ENCODE measurements at regions not wholly inside any gene's neighbourhood (a gene's known extent, or its start where the extent isn't known, plus 50 kb on each side); places are given as distances from the start of the nearest gene placed in this dataset.

DNA sequence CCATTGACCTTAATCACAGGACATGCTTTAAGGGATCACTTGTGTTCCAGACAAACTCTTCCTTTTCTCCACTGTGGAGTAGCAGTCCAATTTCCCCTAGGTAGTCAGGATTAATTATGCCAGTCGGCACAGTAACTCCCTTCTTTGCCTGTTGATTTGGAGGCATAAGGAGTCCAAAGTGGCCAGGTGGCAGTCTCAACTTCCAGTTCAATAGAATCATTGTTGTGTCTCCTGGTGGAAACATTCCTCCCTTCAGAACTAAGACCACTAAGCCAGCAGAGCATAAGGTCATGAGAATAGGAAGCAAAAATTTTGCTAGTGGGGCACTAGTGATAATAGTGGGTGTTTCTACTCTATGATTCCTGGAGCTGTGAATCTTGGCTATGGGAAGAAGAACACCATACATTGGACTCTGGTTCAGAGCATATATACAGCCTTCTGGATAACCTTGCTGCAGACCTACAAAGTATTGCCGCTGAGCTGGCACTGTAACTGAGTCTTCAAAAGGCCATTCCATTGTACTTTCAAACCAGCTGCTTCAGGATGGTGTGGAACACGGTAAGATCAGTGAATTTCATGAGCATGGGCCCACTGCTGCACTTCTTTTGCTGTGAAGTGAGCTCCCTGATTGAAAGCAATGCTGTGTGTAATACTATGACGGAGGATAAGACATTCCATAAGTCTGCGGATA is 147.3 kb upstream of the MAX start:
- H3K36me3 ChIP-seq (ENCODE audit: insufficient read depth, low read length), result no peaks in the 10 kb centered on the region
- no peaks in the 10 kb centered on the region for H3K27me3 ChIP-seq (ENCODE audit: insufficient read depth, low read length, poor library complexity, severe bottlenecking)
- POLR2A ChIA-PET, result no interaction called here
- H3K4me1 Mint-ChIP-seq, result peaks cover 4 to 13% (median 11%) of the 10 kb centered on the region in 3 donors
- no peak overlapping the region for H3K27ac Mint-ChIP-seq
- H3K27ac ChIP-seq (ENCODE audit: low read depth, low read length), result no peak overlapping the region
- peaks cover 0 to 1% (median 0%) of the 10 kb centered on the region in 5 donors for H3K9me3 Mint-ChIP-seq
- no peak for DNase-seq
- no peaks in the 10 kb centered on the region for H3K9me3 ChIP-seq (ENCODE audit: low read length)
- peaks cover 2% of the 10 kb centered on the region for H3K4me1 ChIP-seq (ENCODE audit: insufficient read depth, low read length)
- no peak overlapping the region for H3K4me3 Mint-ChIP-seq
- CTCF ChIA-PET, result no interaction called here
- H3K4me3 ChIP-seq (ENCODE audit: low read length), result no peak overlapping the region
- peaks cover 0 to 4% (median 0%) of the 10 kb centered on the region in 3 donors for H3K36me3 Mint-ChIP-seq
- no peaks in the 10 kb centered on the region for H3K27me3 Mint-ChIP-seq

DNA sequence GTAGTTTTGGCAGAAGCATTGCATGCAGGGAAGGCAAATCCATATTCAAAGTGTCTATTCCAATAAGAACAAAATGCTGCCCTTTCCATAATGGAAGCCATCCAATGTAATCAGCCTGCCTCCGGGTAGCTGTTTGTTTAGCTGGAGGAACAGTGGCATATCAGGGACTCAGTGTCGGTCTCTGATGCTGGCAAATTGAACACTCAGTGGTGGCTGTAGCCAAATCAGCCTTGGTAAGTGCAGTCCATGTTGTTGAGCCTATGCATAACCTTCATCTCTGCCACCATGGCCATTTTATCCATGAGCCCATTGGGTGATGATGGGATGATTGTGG is 147.8 kb upstream of the MAX start:
- H3K36me3 ChIP-seq (ENCODE audit: insufficient read depth, low read length), result no peaks in the 10 kb centered on the region
- ChIA-PET POLR2A (no interaction called here), CTCF (no interaction called here)
- Mint-ChIP-seq H3K9me3 (peaks cover 0 to 1% (median 0%) of the 10 kb centered on the region in 5 donors), H3K4me1 (peaks cover 4 to 14% (median 14%) of the 10 kb centered on the region in 3 donors), H3K36me3 (peaks cover 0 to 4% (median 0%) of the 10 kb centered on the region in 3 donors), H3K27ac (no peak overlapping the region), H3K27me3 (no peaks in the 10 kb centered on the region), H3K4me3 (no peak overlapping the region)
- no peaks in the 10 kb centered on the region for H3K4me1 ChIP-seq (ENCODE audit: insufficient read depth, low read length)
- H3K4me3 ChIP-seq (ENCODE audit: low read length), result no peak overlapping the region
- DNase-seq, result no peak
- no peak overlapping the region for H3K27ac ChIP-seq (ENCODE audit: low read depth, low read length)
- no peaks in the 10 kb centered on the region for H3K27me3 ChIP-seq (ENCODE audit: insufficient read depth, low read length, poor library complexity, severe bottlenecking)
- no peaks in the 10 kb centered on the region for H3K9me3 ChIP-seq (ENCODE audit: low read length)

- Mint-ChIP-seq H3K4me1 (peaks cover 5 to 24% (median 17%) of the 10 kb centered on the region in 3 donors), H3K36me3 (no peaks in the 10 kb centered on the region), H3K4me3 (no peak overlapping the region), H3K27me3 (no peaks in the 10 kb centered on the region), H3K27ac (no peak overlapping the region), H3K9me3 (peaks cover 0 to 1% (median 0%) of the 10 kb centered on the region in 5 donors)
- Histone ChIP-seq H3K27ac (ENCODE audit: low read depth, low read length) (no peak overlapping the region), H3K27me3 (ENCODE audit: insufficient read depth, low read length, poor library complexity, severe bottlenecking) (no peaks in the 10 kb centered on the region), H3K4me1 (ENCODE audit: insufficient read depth, low read length) (peaks cover 7% of the 10 kb centered on the region), H3K4me3 (ENCODE audit: low read length) (no peak overlapping the region), H3K36me3 (ENCODE audit: insufficient read depth, low read length) (no peaks in the 10 kb centered on the region), H3K9me3 (ENCODE audit: low read length) (no peaks in the 10 kb centered on the region)
- DNase-seq, result no peak
- ChIA-PET CTCF (no interaction called here), POLR2A (no interaction called here)
These were observed 148.9 kb upstream of the MAX start for GRCh38 chr14:65251213-65251612.

DNA sequence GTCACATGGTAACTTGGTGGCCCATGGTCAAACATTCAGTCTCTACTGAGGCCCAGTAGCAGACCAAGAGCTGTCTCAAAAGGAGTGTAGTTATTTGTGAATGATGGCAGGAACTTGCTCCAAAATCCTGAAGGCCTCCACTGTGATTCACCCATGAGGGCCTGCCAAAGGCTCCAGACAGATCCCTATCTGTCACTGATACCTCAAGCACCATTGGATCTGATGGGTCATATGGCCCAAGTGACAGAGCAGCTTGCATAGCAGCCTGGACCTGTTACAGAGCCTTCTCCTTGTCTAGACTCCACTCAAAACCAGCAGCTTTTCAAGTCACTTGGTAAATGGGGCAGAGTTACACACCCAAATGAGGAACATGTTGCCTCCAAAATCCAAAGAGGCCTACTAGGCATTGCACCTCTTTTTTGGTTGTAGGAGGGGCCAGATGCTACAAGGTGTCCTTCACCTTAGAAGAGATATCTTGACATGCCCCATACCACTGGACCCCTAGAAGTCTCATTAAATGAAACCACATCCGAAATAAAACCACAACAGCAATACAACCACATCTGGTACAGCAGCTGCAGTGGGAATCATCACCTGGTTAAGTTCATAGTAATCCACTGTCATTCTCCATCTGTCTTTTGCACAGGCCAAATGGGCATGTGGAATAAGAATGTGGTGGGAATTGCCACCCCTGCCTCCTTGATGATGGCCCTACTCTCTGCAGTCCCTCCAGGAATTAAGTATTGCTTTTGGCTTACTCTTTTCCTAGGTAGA is 150.4 kb upstream of the MAX start:
- CTCF ChIA-PET, result no interaction called here

DNA sequence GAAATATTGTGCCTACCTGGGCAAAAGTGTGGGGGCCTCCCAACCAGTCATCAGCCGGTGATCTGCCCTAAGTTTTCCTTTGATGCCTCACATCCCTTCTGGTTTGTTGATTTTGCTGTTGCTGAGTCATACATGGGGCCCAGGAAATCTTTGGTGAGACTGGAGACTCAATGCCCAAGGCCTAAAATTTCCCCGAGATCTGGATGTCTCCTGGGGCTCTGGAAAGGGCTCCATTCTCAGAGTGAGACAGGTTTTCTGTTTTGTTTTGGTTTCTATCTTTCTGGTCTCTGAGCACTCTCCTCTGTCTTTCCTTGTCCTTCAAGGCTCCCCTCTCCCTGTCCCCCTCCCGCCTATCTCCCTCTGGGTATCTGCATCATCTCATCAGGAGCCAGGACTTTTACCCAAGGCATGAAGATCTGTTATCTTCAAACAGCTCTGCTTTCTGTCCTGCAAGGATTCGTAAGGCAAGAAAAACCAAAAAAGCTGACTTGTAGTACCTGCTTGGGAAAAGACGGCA is 152.8 kb upstream of the MAX start:
- no peaks in the 10 kb centered on the region for H3K9me3 ChIP-seq (ENCODE audit: low read length)
- no peak for DNase-seq
- ChIA-PET POLR2A (no interaction called here), CTCF (no interaction called here)
- Mint-ChIP-seq H3K27ac (peak overlapping the region in 1 of 8 donors; percentile 20), H3K9me3 (peaks cover 0 to 4% (median 0%) of the 10 kb centered on the region in 5 donors), H3K4me1 (peaks cover 10 to 26% (median 19%) of the 10 kb centered on the region in 3 donors), H3K4me3 (no peak overlapping the region), H3K36me3 (peaks cover 0 to 6% (median 0%) of the 10 kb centered on the region in 3 donors), H3K27me3 (no peaks in the 10 kb centered on the region)
- no peaks in the 10 kb centered on the region for H3K36me3 ChIP-seq (ENCODE audit: insufficient read depth, low read length)
- no peak overlapping the region for H3K27ac ChIP-seq (ENCODE audit: low read depth, low read length)
- H3K27me3 ChIP-seq (ENCODE audit: insufficient read depth, low read length, poor library complexity, severe bottlenecking), result no peaks in the 10 kb centered on the region
- H3K4me3 ChIP-seq (ENCODE audit: low read length), result no peak overlapping the region
- H3K4me1 ChIP-seq (ENCODE audit: insufficient read depth, low read length), result peaks cover 7% of the 10 kb centered on the region

More for the DNA sequence above, 150.4 kb upstream of the MAX start:
- no peak overlapping the region for H3K4me3 Mint-ChIP-seq
- Histone ChIP-seq H3K36me3 (ENCODE audit: insufficient read depth, low read length) (no peaks in the 10 kb centered on the region), H3K4me3 (ENCODE audit: low read length) (no peak overlapping the region), H3K4me1 (ENCODE audit: insufficient read depth, low read length) (peaks cover 7% of the 10 kb centered on the region), H3K9me3 (ENCODE audit: low read length) (no peaks in the 10 kb centered on the region), H3K27ac (ENCODE audit: low read depth, low read length) (no peak overlapping the region), H3K27me3 (ENCODE audit: insufficient read depth, low read length, poor library complexity, severe bottlenecking) (no peaks in the 10 kb centered on the region)
- no peak for DNase-seq
- H3K9me3 Mint-ChIP-seq, result peaks cover 0 to 1% (median 0%) of the 10 kb centered on the region in 5 donors
- H3K36me3 Mint-ChIP-seq, result no peaks in the 10 kb centered on the region
- no peaks in the 10 kb centered on the region for H3K27me3 Mint-ChIP-seq
- peak overlapping the region in 1 of 8 donors; percentile 63 for H3K27ac Mint-ChIP-seq
- peaks cover 7 to 26% (median 19%) of the 10 kb centered on the region in 3 donors for H3K4me1 Mint-ChIP-seq
- POLR2A ChIA-PET, result no interaction called here

GRCh38 chr14:65255583-65256461 is 153.5 kb upstream of the MAX start:
- no peaks in the 10 kb centered on the region for H3K27me3 ChIP-seq (ENCODE audit: insufficient read depth, low read length, poor library complexity, severe bottlenecking)
- peak overlapping the region in 1 of 8 donors; percentile 36 for H3K27ac Mint-ChIP-seq
- no peaks in the 10 kb centered on the region for H3K9me3 ChIP-seq (ENCODE audit: low read length)
- H3K27me3 Mint-ChIP-seq, result no peaks in the 10 kb centered on the region
- H3K4me3 Mint-ChIP-seq, result no peak overlapping the region
- peaks cover 0 to 4% (median 0%) of the 10 kb centered on the region in 5 donors for H3K9me3 Mint-ChIP-seq
- peaks cover 7% of the 10 kb centered on the region for H3K4me1 ChIP-seq (ENCODE audit: insufficient read depth, low read length)
- POLR2A ChIA-PET, result no interaction called here
- H3K36me3 ChIP-seq (ENCODE audit: insufficient read depth, low read length), result no peaks in the 10 kb centered on the region
- no peak overlapping the region for H3K4me3 ChIP-seq (ENCODE audit: low read length)
- CTCF ChIA-PET, result interaction anchor here (0.8 kb wide), 1 partner anchor 569 kb away, joined by 3 read pairs; no protein-coding TSS in a partner anchor
- peaks cover 0 to 6% (median 0%) of the 10 kb centered on the region in 3 donors for H3K36me3 Mint-ChIP-seq
- peak in 2 of 5 donors; percentile 18 to 57 for DNase-seq
- H3K4me1 Mint-ChIP-seq, result peaks cover 10 to 26% (median 19%) of the 10 kb centered on the region in 3 donors
- H3K27ac ChIP-seq (ENCODE audit: low read depth, low read length), result no peak overlapping the region

GRCh38 chr14:65256714-65257113 is 154.4 kb upstream of the MAX start:
- peaks cover 0 to 4% (median 0%) of the 10 kb centered on the region in 5 donors for H3K9me3 Mint-ChIP-seq
- ChIA-PET POLR2A (no interaction called here), CTCF (no interaction called here)
- Histone ChIP-seq H3K27me3 (ENCODE audit: insufficient read depth, low read length, poor library complexity, severe bottlenecking) (no peaks in the 10 kb centered on the region), H3K9me3 (ENCODE audit: low read length) (no peaks in the 10 kb centered on the region), H3K36me3 (ENCODE audit: insufficient read depth, low read length) (no peaks in the 10 kb centered on the region), H3K4me1 (ENCODE audit: insufficient read depth, low read length) (peaks cover 7% of the 10 kb centered on the region), H3K4me3 (ENCODE audit: low read length) (no peak overlapping the region), H3K27ac (ENCODE audit: low read depth, low read length) (no peak overlapping the region)
- peaks cover 0 to 6% (median 0%) of the 10 kb centered on the region in 3 donors for H3K36me3 Mint-ChIP-seq
- H3K4me3 Mint-ChIP-seq, result no peak overlapping the region
- H3K4me1 Mint-ChIP-seq, result peaks cover 10 to 26% (median 19%) of the 10 kb centered on the region in 3 donors
- no peak overlapping the region for H3K27ac Mint-ChIP-seq
- no peak for DNase-seq
- H3K27me3 Mint-ChIP-seq, result no peaks in the 10 kb centered on the region
